ENCODE measurements at regions not wholly inside any gene's neighbourhood (a gene's known extent, or its start where the extent isn't known, plus 50 kb on each side); places are given as distances from the start of the nearest gene placed in this dataset.
"Not testable (repeated sequence)": the region's sequence is repeated elsewhere in the genome, so short reads cannot be mapped to it uniquely, and the experiment has no call there.

- peak; percentile 62 for DNase-seq
Measured at GRCh38 chr15:32536507-32537172, 56.6 kb upstream of the GOLGA8N start.

GRCh38 chr15:32536057-32536493 lies 57.2 kb upstream of the GOLGA8N start:
- DNase-seq: not testable (repeated sequence)

GRCh38 chr15:32535150-32535898 lies 57.9 kb upstream of the GOLGA8N start:
- DNase-seq: not testable (repeated sequence)

GRCh38 chr15:32522900-32523299 lies 67.5 kb upstream of the GOLGA8O start:
- DNase-seq: not testable (repeated sequence)

GRCh38 chr15:32522421-32522820 lies 67.0 kb upstream of the GOLGA8O start:
- DNase-seq: not testable (repeated sequence)

- not testable (repeated sequence) for DNase-seq
Measured at GRCh38 chr15:32518976-32519375, 63.5 kb upstream of the GOLGA8O start.

GRCh38 chr15:32518013-32518412 lies 62.6 kb upstream of the GOLGA8O start:
- not testable (repeated sequence) for DNase-seq

- DNase-seq: not testable (repeated sequence)
Measured at GRCh38 chr15:32516954-32517353, 61.5 kb upstream of the GOLGA8O start.

GRCh38 chr15:32513378-32513777 lies 57.9 kb upstream of the GOLGA8O start:
- DNase-seq: not testable (repeated sequence)

- not testable (repeated sequence) for DNase-seq
Measured at GRCh38 chr15:32510027-32510426, 54.6 kb upstream of the GOLGA8O start.

- not testable (repeated sequence) for DNase-seq
Measured at GRCh38 chr15:32508081-32508480, 52.6 kb upstream of the GOLGA8O start.

- DNase-seq: not testable (repeated sequence)
Measured at GRCh38 chr15:32506787-32507186, 51.4 kb upstream of the GOLGA8O start.

GRCh38 chr15:32505633-32506032 lies 50.2 kb upstream of the GOLGA8O start:
- DNase-seq: not testable (repeated sequence)
